ENCODE measurements at regions not wholly inside any gene's neighbourhood (a gene's known extent, or its start where the extent isn't known, plus 50 kb on each side); places are given as distances from the start of the nearest gene placed in this dataset.

- TF ChIP-seq, protein P1, sequence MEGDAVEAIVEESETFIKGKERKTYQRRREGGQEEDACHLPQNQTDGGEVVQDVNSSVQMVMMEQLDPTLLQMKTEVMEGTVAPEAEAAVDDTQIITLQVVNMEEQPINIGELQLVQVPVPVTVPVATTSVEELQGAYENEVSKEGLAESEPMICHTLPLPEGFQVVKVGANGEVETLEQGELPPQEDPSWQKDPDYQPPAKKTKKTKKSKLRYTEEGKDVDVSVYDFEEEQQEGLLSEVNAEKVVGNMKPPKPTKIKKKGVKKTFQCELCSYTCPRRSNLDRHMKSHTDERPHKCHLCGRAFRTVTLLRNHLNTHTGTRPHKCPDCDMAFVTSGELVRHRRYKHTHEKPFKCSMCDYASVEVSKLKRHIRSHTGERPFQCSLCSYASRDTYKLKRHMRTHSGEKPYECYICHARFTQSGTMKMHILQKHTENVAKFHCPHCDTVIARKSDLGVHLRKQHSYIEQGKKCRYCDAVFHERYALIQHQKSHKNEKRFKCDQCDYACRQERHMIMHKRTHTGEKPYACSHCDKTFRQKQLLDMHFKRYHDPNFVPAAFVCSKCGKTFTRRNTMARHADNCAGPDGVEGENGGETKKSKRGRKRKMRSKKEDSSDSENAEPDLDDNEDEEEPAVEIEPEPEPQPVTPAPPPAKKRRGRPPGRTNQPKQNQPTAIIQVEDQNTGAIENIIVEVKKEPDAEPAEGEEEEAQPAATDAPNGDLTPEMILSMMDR (IDR thresholded peaks at IDR 0.05): no peak
- TF ChIP-seq POLR2AphosphoS5 (IDR thresholded peaks at IDR 0.05): no peak
Measured at GRCh38 chr18:78607784-78608183, 371.8 kb upstream of the SALL3 start.
